Keratinocyte (primary cell): ENCODE measurements at regions not wholly inside any gene's neighbourhood (a gene's known extent, or its start where the extent isn't known, plus 50 kb on each side); places are given as distances from the start of the nearest gene placed in this dataset.

Experiments used
- EZH2 ChIP-seq: IDR thresholded peaks from one replicate; pipeline ENCODE4 v1.6.1; 2012; ENCODE audit warnings: inconsistent platforms, mild to moderate bottlenecking, low read length, moderate library complexity
- TF ChIP-seq, protein P1 (sequence below), 3 experiments: IDR thresholded peaks in 1 of 3; conservative IDR thresholded peaks in 1 of 3; optimal IDR thresholded peaks in 1 of 3; 2 replicates in 2 of 3; 3 replicates in 1 of 3; pipeline versions ENCODE3 to v1.5.1; 2011; ENCODE audit warnings: low read length in 3 of 3, mild to moderate bottlenecking in 3 of 3, moderate library complexity in 2 of 3, control low read depth in 1 of 3, inconsistent platforms in 1 of 3; ENCODE audit not compliant: insufficient read depth in 2 of 3; ENCODE audit errors: extremely low read depth in 1 of 3

DNA sequence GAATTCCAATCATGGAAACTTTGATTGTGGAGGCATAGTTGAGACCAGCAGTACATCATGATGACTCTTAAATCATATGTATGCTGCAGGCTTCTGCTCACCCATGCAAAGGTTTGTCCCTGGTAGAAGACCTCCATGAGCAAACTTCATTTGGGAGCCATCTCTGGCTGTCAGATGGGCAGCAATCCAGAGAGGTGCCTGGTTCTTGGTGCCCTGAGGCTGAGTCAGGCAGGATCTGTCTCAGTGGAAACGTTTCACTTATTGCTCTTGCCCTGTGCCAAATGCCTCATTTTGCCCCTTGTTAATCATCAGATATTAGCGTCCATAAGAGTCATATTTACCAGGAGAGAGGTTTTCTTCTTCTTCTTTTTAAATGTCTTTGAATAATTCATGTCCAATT lies 151.5 kb upstream of the CELF4 start:
- TF ChIP-seq, protein P1, sequence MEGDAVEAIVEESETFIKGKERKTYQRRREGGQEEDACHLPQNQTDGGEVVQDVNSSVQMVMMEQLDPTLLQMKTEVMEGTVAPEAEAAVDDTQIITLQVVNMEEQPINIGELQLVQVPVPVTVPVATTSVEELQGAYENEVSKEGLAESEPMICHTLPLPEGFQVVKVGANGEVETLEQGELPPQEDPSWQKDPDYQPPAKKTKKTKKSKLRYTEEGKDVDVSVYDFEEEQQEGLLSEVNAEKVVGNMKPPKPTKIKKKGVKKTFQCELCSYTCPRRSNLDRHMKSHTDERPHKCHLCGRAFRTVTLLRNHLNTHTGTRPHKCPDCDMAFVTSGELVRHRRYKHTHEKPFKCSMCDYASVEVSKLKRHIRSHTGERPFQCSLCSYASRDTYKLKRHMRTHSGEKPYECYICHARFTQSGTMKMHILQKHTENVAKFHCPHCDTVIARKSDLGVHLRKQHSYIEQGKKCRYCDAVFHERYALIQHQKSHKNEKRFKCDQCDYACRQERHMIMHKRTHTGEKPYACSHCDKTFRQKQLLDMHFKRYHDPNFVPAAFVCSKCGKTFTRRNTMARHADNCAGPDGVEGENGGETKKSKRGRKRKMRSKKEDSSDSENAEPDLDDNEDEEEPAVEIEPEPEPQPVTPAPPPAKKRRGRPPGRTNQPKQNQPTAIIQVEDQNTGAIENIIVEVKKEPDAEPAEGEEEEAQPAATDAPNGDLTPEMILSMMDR (optimal IDR thresholded peaks at IDR 0.05 in 1 of 3, IDR thresholded peaks at IDR 0.05 in 1 of 3, conservative IDR thresholded peaks at IDR 0.05 in 1 of 3; ENCODE audit: extremely low read depth in 1 of 3, insufficient read depth in 2 of 3, low read length in 3 of 3) = no peak
- no peak for TF ChIP-seq EZH2
